NCI-H1105 treated with DMSO at 0.1 percent for 48 hours (cell line): ENCODE measurements at regions not wholly inside any gene's neighbourhood (a gene's known extent, or its start where the extent isn't known, plus 50 kb on each side); places are given as distances from the start of the nearest gene placed in this dataset.

ENCODE experiments used
- DNase-seq: peaks from one replicate; lab custom pipeline; 2025; lab: John Stamatoyannopoulos, UW

DNA sequence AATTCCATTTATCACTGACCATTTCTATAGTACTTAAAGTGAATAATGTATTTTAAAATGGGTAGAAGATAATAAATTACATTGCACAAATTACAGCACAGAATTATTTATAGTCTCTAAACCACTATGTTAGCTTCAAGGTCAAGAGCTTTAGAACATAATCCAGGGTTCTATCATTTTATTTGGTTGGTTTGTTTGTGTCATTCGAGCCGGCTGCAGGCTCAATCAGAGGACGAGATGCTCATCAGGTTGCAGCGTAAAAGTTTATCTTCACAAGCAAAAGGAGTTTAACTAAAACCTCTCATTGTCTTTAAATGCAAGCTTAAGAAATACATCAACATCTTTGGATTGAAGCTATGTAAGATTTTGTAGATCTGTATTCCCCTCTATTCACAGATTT lies 523.8 kb downstream of the EFNA5 start:
- DNase-seq, result no peak

DNA sequence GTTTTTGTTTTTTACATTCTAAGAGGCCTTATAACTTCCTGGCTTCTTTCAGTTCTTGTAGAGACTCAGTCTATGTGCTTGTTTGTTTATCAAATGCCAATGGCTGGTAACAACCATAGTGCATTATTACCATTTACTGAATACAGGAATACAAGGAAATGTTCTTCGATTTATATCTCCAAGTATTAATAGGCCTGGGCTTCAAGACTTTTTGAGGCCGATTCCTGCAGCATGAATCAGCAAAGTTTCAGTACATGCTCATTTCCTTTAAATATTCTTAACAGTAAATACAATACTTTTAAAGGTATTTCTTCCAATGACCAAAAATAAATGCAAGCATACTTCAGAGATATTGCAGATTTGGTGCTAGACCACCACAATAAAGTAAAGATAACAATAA lies 535.3 kb downstream of the EFNA5 start:
- DNase-seq, result no peak

DNA sequence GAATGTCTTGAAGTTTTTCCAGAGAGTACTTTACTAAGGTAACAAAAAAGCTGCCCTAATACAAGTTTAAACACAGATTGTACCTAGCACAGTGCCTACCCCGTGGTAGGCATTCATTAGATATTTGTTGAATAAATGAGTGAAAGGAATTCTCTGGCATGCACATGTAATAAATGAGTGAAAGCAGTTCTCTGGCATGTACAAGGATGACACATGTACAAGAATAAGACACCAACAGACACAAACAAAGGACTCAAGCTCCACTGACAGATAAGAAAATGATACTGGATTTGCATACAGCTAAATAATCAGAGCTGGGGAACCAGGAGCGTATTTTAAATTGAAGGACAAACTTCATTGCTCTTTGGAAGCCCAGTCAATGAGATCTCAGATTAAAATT lies 535.8 kb downstream of the EFNA5 start:
- no peak for DNase-seq

DNA sequence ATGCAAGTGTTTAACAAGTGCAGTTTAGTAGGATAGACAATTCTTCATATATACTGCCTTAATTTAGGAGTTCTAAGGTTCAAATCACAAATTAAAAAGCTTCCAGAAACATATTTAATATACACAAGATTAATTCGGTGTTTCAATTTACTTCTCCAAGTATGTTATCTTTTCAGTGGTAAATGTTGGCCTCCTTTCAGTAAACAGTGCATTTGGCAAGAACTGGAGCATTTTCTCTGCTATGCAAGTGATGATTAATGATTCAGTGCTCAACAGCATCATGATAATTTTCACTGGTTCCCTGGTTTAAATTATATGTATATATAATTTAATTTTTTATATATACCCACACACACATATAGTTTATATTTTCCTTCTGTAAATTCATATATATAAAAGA lies 541.7 kb downstream of the EFNA5 start:
- no peak for DNase-seq

DNA sequence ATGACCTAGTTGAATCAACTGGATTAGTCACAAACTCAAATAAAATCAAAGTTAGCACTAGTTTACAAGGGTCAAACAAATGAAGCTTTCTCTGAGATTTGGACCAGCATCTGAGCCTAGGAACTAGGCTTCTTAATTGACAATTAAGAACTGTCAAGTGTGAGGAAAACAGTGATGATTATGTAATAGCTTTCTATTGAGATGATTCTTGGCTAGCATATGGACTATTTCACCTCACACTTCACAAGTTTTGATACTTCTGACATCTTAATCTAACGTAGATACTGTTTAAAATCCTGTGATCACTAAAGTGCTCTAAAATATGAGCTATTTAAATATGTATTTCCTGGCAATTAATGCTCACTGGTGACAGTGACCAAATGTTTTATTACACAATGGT lies 542.9 kb downstream of the EFNA5 start:
- DNase-seq, result no peak

DNA sequence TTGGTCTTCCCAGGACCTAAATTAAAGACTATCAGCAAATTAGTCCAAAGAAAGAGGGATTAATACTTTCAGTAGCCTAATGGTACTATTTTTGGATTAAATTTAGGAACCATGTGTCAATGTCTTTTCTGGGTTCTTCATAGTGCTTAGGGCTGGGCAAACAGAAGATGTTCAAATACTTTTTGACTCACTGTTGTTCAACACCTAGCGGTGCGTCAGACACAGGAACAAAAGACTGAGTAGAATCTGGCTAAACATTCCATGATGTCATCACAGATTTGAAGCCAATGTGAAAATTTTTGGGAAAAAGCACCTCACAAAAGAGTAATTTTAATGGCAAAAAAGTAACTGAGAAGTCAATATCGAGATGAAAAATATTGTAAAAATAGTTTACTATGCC lies 544.4 kb downstream of the EFNA5 start:
- no peak for DNase-seq

DNA sequence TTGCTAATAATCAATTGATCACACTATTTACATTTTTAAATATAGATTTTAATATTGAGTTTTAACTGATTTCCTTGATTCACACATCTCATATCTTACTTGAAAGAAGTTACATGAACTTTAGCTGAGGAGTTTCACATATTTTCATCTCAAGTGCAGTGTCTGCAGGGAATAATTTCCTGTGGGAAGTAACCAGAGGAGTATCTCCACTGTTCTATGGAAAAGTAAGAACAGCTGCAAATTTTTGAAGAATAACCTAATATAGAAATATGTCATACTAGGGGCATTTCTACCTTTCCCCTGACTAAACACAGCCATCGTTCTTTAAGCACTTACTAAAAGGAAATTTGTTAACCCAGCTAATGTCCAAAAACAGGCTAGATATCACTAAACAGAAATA lies 546.4 kb downstream of the EFNA5 start:
- DNase-seq, result no peak

DNA sequence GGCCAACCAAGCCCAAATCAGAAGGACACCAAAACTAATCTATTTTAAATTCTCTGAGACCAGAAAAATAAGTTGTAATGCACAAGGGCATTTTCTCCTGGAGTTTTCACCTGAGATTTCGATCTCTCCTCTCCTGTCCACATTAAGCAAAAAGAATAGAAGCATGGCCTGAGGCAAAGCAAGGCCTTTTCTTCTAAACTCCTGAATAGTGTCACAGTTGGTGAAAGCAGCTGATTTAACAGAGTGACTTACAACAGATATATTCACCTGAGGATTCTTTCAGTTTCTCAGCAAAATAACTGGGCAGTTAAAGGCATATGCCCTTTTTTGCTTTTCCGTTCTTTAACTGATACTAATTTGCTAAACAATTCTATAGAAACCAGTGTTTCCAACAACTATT lies 547.7 kb downstream of the EFNA5 start:
- no peak for DNase-seq

DNA sequence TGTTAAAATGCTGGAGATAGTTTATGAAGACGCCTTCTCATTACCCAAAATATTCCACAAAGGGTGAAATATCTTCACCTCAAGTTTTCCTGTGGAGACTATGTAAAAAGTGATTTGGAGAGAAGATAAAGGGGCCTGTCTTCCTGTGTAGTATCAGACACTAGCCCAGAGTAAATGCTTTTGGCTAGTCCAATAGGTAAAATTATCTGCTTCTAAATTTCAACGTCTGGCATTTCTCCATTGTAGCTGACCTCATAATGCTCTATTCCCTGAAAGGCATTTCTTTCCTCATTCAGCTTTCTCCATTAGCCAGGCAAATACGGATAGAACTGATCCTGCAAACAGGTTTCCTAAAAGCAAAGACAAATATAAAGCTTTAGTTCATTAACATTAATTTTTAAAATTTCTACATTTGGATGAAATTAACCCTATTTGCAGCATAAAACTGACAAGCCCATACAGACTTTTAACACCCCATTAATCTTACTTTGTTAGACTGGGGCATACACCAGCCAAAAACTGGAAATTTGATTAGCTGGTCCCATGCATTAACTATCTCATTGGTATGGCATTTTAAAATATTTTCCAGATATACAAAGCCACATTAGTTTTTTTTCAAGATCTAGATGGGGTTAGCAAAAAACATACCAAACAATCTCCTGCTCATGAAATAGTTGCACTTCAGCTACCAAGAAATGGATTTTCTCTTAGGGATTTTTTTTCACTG lies 548.8 kb downstream of the EFNA5 start:
- DNase-seq, result no peak

DNA sequence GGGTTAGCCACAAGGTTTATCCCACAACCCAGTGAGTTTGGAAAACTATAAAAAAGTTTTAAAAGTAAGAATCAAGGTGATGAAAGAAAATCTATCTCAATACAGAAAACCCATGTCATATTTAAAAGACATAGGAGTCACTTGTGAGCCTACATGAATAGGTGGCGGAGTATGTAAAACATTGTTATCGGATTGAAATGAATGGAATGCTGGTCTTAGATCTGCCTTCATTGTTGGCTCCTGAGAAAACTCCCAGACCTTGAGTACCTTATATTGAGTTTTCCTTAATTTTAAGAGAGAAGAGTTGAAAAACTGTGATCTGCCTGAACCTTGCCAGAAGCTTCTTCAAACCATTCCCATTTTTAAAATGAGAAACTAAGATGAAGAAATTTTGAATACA lies 551.1 kb downstream of the EFNA5 start:
- no peak for DNase-seq

DNA sequence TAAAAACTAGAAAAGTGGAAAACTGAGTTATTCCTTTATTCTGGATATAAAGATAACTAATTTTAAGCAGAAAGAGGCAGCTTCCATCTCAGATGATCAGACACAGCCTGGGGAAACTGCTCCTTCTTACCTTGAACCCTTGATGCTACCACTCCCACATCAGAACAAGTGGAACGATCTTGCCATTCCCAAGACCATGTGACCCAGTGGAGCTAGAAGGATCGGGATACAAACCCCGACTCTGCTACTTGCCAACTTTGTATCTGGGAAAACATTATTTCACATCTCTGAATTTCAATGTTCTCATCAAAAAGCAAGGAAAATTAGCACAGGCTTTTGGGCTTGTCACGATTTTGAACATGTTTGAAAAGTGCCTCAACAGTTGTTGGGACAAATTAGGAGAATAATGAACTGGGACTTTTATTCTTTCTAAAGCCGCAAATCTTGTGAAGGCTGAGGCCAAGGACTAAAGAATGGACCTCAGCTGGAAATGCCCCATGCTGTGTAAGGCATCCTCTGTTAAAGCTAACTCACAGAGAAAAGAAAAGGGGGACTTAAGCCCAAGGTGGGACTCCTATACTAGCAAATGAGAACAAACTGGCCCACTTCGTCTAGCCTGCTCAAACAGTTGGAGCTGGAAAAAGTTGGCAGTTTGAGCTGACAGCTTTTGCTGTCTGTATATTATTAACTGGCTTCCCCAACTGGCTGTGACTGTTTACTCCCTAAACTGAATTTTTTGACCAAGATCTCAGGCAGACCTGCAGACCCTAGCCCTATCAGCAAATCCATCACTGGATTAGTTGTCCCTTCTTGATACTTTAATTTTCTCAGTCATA lies 552.3 kb downstream of the EFNA5 start:
- no peak for DNase-seq

DNA sequence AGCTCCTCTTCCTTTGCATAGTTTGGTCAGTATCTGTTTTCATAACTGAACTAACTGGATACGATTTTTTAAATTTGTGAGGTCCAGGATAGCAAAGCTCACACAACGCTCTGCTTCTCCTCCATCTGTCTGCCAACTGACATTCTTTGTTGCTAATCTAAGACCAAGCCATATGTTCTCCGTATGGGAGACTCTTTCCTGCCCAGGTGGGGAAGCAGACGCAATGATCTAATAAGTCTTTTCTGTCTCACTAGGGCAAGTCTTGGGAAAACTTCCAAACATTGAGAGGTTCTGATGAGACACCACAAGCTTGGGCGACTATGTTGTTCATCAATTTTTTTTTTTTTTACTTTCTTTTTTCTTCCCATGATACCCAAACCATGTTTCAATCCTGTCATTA lies 558.5 kb downstream of the EFNA5 start:
- DNase-seq, result no peak

DNA sequence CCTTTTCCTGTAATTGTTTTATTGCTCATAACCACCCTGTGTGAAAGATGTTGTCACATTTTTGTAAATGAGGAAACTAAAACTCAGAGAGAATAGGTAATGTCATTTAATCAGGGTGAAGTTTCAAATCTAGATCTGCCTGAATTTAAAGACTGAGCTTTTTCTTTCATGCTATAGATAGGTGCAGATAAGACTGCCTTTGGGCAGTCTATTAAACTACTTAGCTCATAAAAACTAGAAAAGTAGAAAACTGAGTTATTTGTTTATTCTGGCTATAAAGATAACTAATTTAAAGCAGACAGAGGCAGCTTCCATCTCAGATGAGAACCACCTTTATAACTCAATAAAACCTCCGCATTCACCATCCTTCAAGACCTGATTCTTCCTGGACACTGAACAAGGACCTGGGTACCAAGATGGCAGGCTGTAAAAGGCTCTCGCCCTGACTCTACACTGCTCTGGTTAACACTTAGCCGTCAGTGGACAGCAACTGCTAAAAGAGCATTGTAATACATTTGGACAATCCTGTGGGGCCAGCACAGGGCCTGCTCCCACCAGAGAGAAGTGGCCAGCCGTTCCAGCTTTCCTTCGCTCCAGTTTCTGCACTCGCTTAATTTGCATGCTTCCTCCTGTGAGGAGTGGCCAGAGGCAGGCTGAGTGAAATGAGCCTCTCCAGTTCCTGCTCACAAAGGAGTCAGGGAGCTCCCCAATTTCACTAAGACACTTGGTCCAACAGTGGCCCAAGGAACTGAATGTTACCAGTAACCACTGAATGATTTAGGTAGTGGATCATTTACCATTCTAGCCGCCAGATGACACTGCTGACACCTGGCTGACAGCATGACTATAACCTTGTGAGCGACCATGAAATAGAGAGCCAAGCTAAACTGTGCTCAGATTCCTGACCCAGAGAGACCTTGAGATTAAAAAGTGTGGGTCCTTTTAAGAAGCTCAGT lies 566.4 kb downstream of the EFNA5 start:
- no peak for DNase-seq

DNA sequence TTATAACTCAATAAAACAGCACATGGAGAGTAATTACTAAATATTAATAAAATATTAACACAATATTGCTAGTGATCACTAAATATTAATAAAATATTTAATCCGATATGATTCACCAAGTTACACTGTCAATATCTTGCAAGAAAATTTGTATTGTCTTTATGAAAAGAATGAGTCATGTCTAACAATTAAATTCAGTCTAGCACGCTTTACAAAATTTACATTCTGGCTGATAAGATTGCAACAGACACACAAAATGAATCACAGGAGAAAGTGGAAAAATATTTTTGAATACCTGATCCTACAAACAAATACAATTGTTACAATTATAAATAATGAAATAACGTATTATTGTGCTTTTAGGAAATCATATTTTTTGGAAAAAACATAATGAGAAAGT lies 567.2 kb downstream of the EFNA5 start:
- DNase-seq, result no peak

DNA sequence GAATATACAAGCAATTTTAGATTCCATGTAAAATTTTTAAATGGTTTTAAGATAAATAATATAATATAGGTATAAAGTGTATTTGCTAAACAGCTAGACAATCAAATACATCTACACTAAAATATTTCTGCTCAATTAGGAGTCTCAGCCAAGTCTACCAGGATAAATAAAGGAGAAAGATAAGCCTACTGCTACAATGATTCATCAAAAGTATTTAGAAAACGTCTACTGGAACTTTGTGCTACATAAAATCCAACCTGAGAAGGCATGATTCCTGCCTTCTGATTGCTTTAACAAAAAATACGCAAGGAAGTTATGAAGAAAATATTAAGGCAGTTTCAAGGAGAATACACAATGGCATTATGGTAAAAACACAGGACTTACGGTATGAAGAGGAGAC lies 570.6 kb downstream of the EFNA5 start:
- no peak for DNase-seq

DNA sequence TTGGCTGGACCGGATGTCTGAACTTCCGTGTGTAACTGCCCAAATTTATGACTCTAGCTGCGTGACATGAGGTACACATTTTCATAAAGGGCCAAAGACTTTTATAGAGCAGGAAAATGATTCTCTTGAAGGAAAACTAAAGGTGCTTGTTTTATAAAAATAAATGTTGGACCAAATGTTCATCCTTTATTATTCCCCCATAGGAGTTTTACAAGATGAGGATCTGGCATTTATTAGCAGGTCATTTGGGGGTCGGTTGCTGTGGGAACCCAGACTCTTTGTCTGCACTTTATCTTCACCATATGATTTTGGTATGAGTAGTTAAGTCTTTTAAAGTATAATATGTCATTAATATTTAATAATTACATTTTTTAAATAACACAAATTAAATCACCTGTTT lies 571.2 kb downstream of the EFNA5 start:
- DNase-seq, result no peak

DNA sequence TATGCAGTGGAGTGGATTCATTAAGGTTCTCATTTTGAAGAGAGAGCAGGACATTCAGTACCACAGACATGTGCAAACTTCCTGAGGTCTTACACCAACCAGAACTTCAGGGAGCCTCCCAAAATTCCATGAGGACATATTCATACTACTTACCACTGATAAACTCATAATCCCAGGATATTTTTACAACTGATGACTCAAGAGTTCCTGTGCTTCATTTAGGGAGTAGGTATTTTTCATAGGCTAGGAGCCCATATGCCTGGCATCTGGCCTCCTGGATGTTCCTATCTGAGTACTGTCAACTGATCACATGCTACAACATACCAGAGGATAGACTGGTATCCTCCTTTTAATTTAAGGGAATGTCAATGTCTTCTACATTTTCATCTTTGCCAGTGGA lies 578.0 kb downstream of the EFNA5 start:
- DNase-seq, result no peak

DNA sequence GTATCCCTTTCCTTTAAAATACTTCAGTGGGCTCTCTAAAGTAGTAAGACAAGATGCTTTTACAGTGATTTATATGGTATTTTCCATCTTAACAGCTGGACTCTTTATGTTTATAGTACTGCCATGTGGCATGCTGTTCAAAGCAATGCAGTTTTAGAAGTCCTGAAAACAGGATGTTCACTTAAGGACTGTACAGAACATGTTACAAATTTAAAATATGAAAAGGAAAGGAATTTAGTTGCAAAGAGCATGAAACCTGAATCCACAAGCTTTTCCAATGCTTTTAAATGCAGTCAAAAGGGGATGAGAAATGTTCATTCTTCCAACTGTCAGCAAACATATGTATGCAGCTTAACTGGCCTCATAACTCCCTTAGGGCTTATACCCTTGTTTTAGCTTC lies 580.2 kb downstream of the EFNA5 start:
- DNase-seq, result no peak

DNA sequence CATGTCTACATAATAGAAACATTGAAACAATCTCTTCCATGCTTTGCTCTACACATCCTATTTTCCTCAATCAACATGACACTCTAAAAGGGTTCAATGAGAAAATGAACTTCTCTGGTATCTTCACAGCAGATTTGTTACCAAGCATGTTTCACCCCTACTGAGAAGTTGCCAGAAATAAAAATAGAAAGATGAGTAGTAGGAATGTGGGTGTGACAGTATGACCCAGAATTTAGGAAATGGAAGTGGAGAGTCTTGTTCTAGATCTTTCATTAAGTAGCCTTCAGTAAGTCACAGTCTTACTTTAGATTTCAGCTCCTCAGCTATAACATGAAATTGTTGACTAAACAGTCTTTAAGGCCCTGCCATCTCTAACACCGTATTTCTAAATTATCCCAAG lies 581.8 kb downstream of the EFNA5 start:
- DNase-seq, result no peak

DNA sequence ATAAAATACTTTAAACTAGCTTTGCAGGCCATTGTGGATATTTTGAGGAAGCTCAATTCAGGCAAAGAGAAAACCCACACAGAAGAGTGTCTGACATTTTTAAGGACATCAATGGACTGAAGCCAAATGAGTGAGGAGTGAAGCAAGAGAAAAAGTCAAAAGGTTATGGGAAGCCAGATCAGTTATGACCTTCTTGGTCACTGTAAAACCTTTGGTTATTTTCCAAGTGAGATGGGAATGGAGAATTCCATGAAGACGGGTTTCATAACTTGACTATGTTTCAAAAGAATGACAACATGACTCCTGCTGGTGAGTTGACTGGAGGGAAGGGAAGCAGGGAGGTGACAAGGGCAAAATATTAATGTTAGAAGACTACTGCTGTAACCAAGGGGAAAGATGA lies 585.2 kb downstream of the EFNA5 start:
- DNase-seq, result no peak

DNA sequence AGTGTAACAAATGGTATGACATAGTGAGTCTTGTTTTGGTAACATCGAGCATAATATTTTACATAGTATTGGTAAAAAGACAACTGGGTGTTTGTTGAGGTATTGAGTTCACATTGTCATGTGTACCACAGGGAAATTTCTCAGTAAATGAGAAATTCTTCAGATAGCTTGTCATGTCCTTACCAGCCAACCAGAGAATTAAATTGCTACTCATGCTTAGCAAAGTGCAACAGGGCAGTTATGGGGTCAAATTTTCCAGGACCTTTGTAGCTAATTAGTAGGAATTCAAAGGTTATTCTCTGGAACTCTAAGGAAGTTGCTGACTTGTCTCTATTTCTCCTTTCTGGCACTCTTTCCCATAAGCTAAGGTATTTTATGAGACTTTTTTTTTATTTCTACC lies 595.7 kb downstream of the EFNA5 start:
- DNase-seq, result no peak

DNA sequence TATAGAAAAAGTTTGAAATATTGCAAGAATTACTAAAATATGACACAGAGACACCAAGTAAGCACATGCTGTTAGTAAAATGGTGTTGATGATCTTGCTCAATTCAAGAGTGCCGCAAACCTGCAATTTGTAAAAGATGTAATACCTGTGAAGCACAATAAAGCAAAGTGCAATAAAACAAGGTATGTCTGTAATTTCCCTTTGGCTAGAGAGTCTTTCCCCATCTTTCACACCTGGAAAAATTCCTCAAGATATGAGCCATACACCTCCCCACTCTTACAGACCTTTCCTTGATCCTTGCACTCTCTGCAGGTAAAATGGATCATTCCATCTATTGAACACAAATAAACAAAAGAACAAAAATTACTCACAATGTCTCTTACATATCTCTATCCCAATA lies 597.8 kb downstream of the EFNA5 start:
- no peak for DNase-seq

DNA sequence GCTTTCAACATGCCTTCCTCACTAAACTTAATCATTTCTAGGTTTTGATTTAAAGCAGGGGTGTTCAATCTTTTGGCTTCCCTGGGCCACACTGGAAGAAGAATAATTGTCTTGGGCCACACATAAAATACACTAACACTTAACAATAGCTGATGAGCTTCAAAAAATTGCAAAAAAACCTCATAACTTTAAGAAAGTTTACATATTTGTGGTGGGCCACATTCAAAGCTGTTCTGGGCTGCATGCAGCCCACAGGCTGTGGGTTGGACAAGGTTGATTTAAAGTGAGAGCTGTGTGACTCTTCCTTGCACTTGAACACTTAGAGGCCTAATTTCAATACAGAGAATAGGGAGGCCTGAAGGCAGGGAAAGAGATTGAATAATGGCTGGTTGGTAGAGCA lies 598.3 kb downstream of the EFNA5 start:
- no peak for DNase-seq
